Ishikawa (cell line): ENCODE measurements at regions not wholly inside any gene's neighbourhood (a gene's known extent, or its start where the extent isn't known, plus 50 kb on each side); places are given as distances from the start of the nearest gene placed in this dataset.

Experiments used
- CEBPB ChIP-seq: IDR thresholded peaks from 2 replicates; pipeline ENCODE4 v1.6.1; 2012
- CREB1 ChIP-seq: IDR thresholded peaks from 2 replicates; pipeline ENCODE4 v1.6.1; 2012; ENCODE audit warnings: low read depth
- EGR1 ChIP-seq: IDR thresholded peaks from 2 replicates; pipeline ENCODE4 v1.6.1; 2012
- EP300 ChIP-seq: IDR thresholded peaks from 2 replicates; pipeline ENCODE4 v1.6.1; 2012; ENCODE audit warnings: borderline replicate concordance
- FOXM1 ChIP-seq: IDR thresholded peaks from 2 replicates; pipeline ENCODE4 v1.6.1; 2012; ENCODE audit warnings: low read depth, borderline replicate concordance
- NFIC ChIP-seq: IDR thresholded peaks from 2 replicates; pipeline ENCODE4 v1.6.1; 2012
- RAD21 ChIP-seq: IDR thresholded peaks from 2 replicates; pipeline ENCODE4 v1.6.1; 2012; ENCODE audit warnings: low read depth
- REST ChIP-seq: IDR thresholded peaks from 2 replicates; pipeline ENCODE4 v1.6.1; 2012; ENCODE audit warnings: low read depth, mild to moderate bottlenecking
- TAF1 ChIP-seq: IDR thresholded peaks from 2 replicates; pipeline ENCODE4 v1.6.1; 2012; ENCODE audit warnings: low read depth, mild to moderate bottlenecking
- TCF12 ChIP-seq: IDR thresholded peaks from 2 replicates; pipeline ENCODE4 v1.6.1; 2012; ENCODE audit warnings: low read depth
- TEAD4 ChIP-seq: IDR thresholded peaks from 2 replicates; pipeline ENCODE4 v1.6.1; 2012
- USF1 ChIP-seq: IDR thresholded peaks from 2 replicates; pipeline ENCODE4 v1.6.1; 2012
- YY1 ChIP-seq: IDR thresholded peaks from 2 replicates; pipeline ENCODE4 v1.6.1; 2012; ENCODE audit warnings: low read depth
- ZBTB7A ChIP-seq: IDR thresholded peaks from 2 replicates; pipeline ENCODE4 v1.6.1; 2012; ENCODE audit warnings: low read depth
- TF ChIP-seq, protein P1 (sequence below): IDR thresholded peaks from 2 replicates; pipeline ENCODE4 v1.6.1; 2012

- TF ChIP-seq TEAD4 = no peak
- TF ChIP-seq RAD21 = peak; percentile 86
Observed at GRCh38 chr21:17387030-17387617, 125.7 kb upstream of the CXADR start.

DNA sequence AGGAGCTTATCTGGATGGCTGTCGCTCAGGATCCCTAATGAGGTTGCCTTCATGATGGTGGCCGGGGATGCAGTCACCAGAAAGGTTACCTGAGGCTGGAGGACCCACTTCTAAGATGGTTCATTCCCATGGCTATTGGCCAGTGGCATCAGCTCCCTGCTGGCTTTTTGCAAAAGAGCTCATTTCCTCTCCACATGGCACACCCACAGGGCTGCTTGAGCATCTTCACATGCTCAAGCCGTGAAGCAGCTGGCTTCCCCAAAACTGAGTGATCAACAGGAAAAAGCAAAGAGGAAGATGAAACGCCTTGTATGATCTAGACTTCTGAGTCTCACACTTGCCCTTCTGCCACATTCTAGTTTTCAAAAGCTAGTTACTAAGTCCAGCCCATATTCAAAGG is 124.6 kb upstream of the CXADR start:
- TF ChIP-seq YY1 (no peak), RAD21 (no peak), ZBTB7A (no peak), USF1 (no peak), EGR1 (no peak), NFIC (no peak), TEAD4 (no peak), TCF12 (no peak), EP300 (no peak), CEBPB (no peak), TAF1 (no peak), FOXM1 (no peak), REST (no peak), CREB1 (no peak)
- TF ChIP-seq, protein P1, sequence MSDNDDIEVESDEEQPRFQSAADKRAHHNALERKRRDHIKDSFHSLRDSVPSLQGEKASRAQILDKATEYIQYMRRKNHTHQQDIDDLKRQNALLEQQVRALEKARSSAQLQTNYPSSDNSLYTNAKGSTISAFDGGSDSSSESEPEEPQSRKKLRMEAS = no peak

DNA sequence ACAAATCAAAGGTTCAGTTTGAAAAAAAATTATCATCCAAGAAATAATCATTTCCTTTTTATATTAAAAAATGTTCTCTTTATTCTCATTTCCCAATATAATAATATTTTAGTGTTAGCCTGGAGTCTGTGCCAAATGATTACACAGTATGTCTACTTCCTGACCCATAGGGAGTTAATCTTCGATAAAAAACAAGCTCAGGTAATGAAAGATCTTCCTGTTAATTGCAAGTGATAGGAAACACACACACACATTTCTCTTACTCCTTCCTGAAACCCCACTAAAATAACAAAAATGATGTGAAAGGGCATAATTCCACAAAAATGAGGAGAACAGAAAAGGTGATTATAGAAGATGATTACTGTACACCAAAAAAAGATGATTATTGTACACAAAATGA is 123.5 kb upstream of the CXADR start:
- TF ChIP-seq USF1 (no peak), TAF1 (no peak)

GRCh38 chr21:17390569-17390968 is 122.3 kb upstream of the CXADR start:
- TF ChIP-seq CEBPB (no peak), TEAD4 (no peak)
- TF ChIP-seq, protein P1 = no peak

GRCh38 chr21:17391811-17392340 is 121.0 kb upstream of the CXADR start:
- TF ChIP-seq CEBPB (no peak), TEAD4 (no peak), RAD21 (no peak), REST (no peak), EP300 (no peak), USF1 (no peak), ZBTB7A (no peak), CREB1 (no peak), TCF12 (no peak), NFIC (no peak)

- TF ChIP-seq ZBTB7A = no peak
- TF ChIP-seq TCF12 = no peak
- no peak for TF ChIP-seq REST
- TF ChIP-seq NFIC = no peak
- TF ChIP-seq FOXM1 = no peak
- TF ChIP-seq CREB1 = no peak
- no peak for TF ChIP-seq TEAD4
- no peak for TF ChIP-seq RAD21
- TF ChIP-seq USF1 = no peak
- TF ChIP-seq EGR1 = no peak
Observed at GRCh38 chr21:17393413-17393812, 119.4 kb upstream of the CXADR start.
